HUES64 (cell line): ENCODE measurements at regions not wholly inside any gene's neighbourhood (a gene's known extent, or its start where the extent isn't known, plus 50 kb on each side); places are given as distances from the start of the nearest gene placed in this dataset.

Experiments used
- H3K27ac ChIP-seq: 2 replicates; pipeline ENCODE4 v1.7.0; 2013; ENCODE audit warnings: low read depth, low read length, inconsistent platforms
- H3K27me3 ChIP-seq: 2 replicates; pipeline ENCODE4 v1.6.1; 2013; ENCODE audit warnings: mild to moderate bottlenecking, low read length; ENCODE audit not compliant: insufficient read depth
- H3K36me3 ChIP-seq: 2 replicates; pipeline ENCODE4 v1.6.1; 2013; ENCODE audit warnings: mild to moderate bottlenecking, low read length; ENCODE audit not compliant: insufficient read depth
- H3K4me1 ChIP-seq: 2 replicates; pipeline ENCODE4 v1.6.1; 2013; ENCODE audit warnings: mild to moderate bottlenecking, low read length, moderate library complexity; ENCODE audit not compliant: insufficient read depth
- H3K4me3 ChIP-seq: 2 replicates; pipeline ENCODE4 v1.5.1; 2013; ENCODE audit warnings: mild to moderate bottlenecking, low read length, moderate library complexity
- H3K9ac ChIP-seq: 2 replicates; pipeline ENCODE4 v1.6.1; 2013; ENCODE audit warnings: mild to moderate bottlenecking, low read depth, low read length
- H3K9me3 ChIP-seq: 2 replicates; pipeline ENCODE4 v1.6.1; 2013; ENCODE audit warnings: low read depth, low read length; ENCODE audit not compliant: insufficient read depth
- WGBS: fragments of 150-250, 120-280 bp; methylation state at CpG from one replicate; pipeline ENCODE4 v1.1.7; 2013; ENCODE audit warnings: missing lambda C conversion rate; 5-methylcytosine and 5-hydroxymethylcytosine counted together

DNA sequence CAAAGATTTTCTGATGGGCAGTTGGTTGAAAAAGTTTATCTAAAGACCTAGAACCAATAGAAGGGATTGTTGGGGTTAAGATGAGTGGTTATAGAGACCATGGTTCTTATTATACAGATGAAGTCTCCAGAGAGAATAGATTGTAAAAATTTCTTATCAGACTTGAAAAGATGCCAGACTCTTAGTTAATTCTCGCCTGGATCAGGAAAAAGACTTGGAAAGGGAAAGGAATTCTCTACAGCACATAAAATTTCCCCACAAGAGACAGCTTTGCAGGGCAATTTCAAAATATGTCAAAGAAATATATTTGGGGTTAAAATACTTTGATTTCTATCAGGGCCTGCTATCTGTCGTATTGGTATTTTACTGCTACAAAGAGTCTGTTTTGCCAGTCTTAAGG lies 582.6 kb downstream of the UTRN start:
- WGBS: 84% methylated on average over 1 of the region's 2 CpGs
- Histone ChIP-seq H3K9ac (no peak overlapping the region), H3K36me3 (no peaks in the 10 kb centered on the region), H3K9me3 (peaks cover 20% of the 10 kb centered on the region), H3K27ac (no peak overlapping the region), H3K4me3 (no peak overlapping the region), H3K27me3 (no peaks in the 10 kb centered on the region), H3K4me1 (peaks cover 15% of the 10 kb centered on the region)

DNA sequence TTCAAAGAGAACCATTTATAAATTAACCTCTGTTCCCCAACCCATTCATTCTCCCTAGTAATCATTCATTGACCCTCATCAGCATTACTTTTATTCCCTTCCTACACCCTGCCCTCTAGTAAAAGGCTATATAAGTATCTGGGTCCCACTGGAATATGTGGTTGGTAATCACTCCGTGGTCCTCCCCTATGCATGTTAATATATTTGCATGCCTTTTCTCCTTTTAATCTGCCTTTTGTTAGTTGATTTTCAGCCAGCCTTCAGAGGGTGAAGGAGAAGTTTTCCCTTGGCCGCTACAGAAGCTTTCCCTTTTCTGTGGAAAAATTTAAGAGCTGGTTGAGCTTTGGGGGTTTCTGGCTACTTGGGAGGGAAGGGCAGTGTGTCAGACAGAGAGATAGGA lies 585.6 kb downstream of the UTRN start:
- peaks cover 4% of the 10 kb centered on the region; the same call in 1 of the 2 replicates for H3K36me3 ChIP-seq
- H3K9me3 ChIP-seq: peaks cover 14% of the 10 kb centered on the region
- 27% methylated on average over 1 of the region's 2 CpGs for WGBS
- no peaks in the 10 kb centered on the region for H3K27me3 ChIP-seq
- peaks cover 17% of the 10 kb centered on the region for H3K4me1 ChIP-seq
- peak overlapping the region; percentile 45; the same call in 1 of the 2 replicates for H3K27ac ChIP-seq
- H3K4me3 ChIP-seq: no peak overlapping the region
- no peak overlapping the region for H3K9ac ChIP-seq

DNA sequence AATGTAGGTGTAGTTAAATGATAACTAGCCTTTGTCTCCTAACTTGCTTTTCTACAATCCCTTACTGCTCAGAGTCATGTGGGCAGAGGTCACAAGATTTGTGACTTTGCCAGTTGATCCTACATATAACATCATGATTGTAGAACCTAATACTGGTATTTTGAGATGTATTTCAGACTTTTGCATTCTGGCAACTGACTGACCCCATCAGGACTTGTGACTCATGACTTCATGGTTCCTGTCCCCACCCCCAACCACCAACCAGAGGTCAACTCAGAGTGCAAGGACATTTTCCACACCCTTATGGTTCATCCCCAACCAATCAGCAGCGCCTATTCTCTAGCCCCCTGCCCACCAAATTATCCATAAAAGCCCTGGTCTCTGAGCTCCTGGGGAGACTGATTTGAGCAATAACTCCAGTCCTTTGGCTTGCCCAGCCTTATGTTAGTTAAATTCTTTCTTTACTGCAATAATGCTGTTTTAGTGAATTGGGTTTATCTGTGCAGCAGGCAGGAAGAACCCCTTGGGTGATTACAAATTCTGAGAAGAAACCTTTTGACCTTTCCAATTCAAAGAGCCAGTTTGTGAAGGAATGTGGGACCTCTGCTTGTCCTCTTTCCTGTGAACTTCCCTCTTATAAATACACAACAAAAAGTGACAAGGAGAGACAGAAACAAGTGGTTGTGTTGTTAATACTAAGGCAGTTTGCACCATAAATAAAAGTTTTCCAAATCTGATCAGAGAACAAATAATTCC lies 588.7 kb downstream of the UTRN start:
- Histone ChIP-seq H3K9me3 (peaks cover 14% of the 10 kb centered on the region), H3K27ac (no peak overlapping the region), H3K36me3 (peaks cover 4% of the 10 kb centered on the region; the same call in 1 of the 2 replicates), H3K9ac (no peak overlapping the region), H3K4me1 (peaks cover 12% of the 10 kb centered on the region; the same call in 1 of the 2 replicates), H3K27me3 (no peaks in the 10 kb centered on the region), H3K4me3 (no peak overlapping the region)
- WGBS: 95% methylated on average over 1 of the region's 1 CpG

DNA sequence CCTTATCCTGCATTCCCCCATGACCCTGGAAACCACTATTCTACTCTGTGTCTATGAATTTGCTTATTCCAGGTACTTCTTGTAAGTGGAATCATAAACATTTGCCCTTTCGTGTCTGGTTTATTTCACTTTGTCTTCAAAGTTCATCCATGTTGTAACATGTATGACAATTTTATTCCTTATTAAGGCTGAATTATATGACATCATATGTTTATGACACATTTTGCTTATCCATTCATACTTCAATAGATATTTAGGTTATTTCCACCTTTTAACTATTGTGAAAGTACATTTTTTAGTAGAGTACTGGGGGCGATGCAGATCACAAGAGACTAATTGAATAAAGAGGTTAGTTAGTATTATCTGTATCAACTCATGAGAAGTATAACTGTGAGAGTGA lies 591.6 kb downstream of the UTRN start:
- Histone ChIP-seq H3K9ac (no peak overlapping the region), H3K9me3 (peaks cover 14% of the 10 kb centered on the region), H3K27me3 (no peaks in the 10 kb centered on the region), H3K4me1 (0 out of 2 replicates have a peak, but pooled peaks cover 2% of the 10 kb centered on the region), H3K4me3 (no peak overlapping the region), H3K27ac (no peak overlapping the region), H3K36me3 (peaks cover 4% of the 10 kb centered on the region; the same call in 1 of the 2 replicates)
- 94% methylated on average over 1 of the region's 2 CpGs for WGBS

DNA sequence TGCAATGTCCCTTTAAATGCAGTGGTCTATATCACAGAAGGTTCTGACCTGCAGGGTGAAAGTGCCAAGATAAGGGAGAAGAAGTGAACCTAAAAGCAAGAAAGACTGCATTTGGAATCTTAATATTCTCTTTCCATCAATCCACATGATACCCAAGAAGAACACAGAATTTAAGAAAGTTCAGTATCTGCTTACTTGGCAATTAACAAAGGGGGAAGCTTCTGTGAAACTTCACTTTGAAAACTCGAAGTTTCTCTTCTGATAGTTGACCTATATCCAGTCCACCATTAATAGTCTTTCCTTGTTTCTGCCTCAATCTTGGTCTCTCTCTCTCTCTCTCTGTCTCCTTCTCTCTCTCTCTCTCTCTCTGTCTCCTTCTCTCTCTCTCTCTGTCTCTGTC lies 592.0 kb downstream of the UTRN start:
- 0 out of 2 replicates have a peak, but pooled peaks cover 2% of the 10 kb centered on the region for H3K4me1 ChIP-seq
- peaks cover 14% of the 10 kb centered on the region for H3K9me3 ChIP-seq
- no peak overlapping the region for H3K27ac ChIP-seq
- H3K27me3 ChIP-seq: no peaks in the 10 kb centered on the region
- no peak overlapping the region for H3K4me3 ChIP-seq
- 92% methylated on average over 1 of the region's 1 CpG for WGBS
- peaks cover 4% of the 10 kb centered on the region; the same call in 1 of the 2 replicates for H3K36me3 ChIP-seq
- H3K9ac ChIP-seq: no peak overlapping the region

DNA sequence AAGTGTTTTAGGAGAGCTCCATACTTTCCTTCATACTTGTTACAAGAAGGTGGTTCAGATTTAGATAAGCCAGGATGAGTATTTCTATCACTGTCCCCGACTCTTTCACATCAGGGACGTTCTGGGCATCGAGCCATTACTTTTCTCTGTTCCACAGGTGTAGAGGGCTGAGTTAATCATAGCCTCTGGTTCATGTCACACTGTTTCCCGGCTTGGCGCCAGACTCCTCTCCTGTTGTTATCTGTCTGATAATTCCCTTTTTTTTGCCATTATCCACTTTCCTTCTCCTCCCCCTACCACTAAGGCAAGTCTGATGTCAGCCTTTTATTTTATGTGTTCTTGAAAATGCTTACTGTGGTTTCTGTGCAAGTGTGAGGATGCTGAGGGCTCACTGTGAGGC lies 593.4 kb downstream of the UTRN start:
- Histone ChIP-seq H3K9ac (no peak overlapping the region), H3K4me3 (no peak overlapping the region), H3K4me1 (0 out of 2 replicates have a peak, but pooled peaks cover 2% of the 10 kb centered on the region), H3K27ac (no peak overlapping the region), H3K27me3 (no peaks in the 10 kb centered on the region), H3K36me3 (no peaks in the 10 kb centered on the region; the same call in 1 of the 2 replicates), H3K9me3 (peaks cover 7% of the 10 kb centered on the region)
- 91% methylated on average over 5 of the region's 5 CpGs for WGBS

DNA sequence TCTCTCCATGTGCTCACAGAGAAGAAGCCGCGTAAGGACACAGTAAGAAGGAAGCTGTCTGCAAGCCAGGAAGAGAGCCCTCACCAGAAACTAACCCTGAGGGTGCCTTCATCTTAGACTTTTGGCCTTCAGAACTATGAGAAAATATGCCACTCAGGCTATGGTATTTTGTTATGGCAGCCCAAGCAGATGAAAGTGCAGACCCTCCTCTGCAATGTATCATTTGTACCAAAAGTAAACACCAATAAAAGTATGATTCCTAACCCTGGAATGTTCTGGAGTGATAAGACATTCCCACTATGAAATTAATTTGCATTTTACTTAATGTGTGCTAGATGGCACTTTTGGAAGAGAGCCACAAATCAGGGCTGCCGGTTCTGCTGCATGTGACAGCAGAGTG lies 594.3 kb downstream of the UTRN start:
- Histone ChIP-seq H3K9ac (no peak overlapping the region), H3K4me1 (no peaks in the 10 kb centered on the region), H3K36me3 (no peaks in the 10 kb centered on the region), H3K4me3 (no peak overlapping the region), H3K9me3 (no peaks in the 10 kb centered on the region), H3K27ac (no peak overlapping the region), H3K27me3 (no peaks in the 10 kb centered on the region)
- 88% methylated on average over 3 of the region's 3 CpGs for WGBS

DNA sequence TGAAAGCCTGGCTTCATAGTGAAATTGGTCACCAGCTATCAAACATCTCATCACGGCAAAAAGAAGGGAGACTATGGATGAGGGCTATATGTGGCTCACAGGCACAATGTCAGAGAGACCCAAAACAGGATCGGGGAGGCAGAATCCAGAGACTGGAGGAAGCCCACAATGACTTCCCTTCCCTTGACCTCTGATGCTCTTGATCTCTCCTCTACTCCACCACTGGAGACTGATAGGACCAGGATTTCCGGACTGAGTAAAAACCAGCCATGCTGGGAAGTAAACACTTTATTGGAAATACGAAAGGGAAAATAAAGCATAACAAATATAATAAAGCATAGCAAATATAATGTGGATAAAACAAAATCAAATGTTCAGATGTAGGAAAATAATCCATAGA lies 597.3 kb downstream of the UTRN start:
- whole genome bisulfite sequencing: 97% methylated on average over 3 of the region's 4 CpGs

DNA sequence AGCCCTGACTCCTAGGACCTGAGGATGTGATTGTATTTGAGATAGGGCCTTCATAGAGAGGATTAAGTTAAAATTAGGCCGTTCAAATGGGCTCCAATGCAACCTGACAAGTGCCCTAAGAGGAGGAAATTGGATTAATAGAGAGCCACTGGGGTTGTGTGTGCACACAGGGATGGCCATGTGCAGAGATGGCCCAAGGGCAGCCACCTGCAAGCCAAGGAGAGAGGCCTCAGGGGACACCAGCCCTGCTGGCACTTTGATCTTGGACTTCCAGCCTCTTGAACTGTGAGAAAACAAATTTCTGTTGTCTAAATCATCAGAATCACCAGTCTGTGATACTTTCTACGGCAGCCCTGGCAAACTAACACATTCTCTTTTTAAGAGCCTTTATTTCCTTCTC lies 598.8 kb downstream of the UTRN start:
- Histone ChIP-seq H3K9me3 (no peaks in the 10 kb centered on the region), H3K4me3 (no peak overlapping the region), H3K4me1 (no peaks in the 10 kb centered on the region), H3K9ac (no peak overlapping the region), H3K27me3 (no peaks in the 10 kb centered on the region), H3K27ac (no peak overlapping the region), H3K36me3 (no peaks in the 10 kb centered on the region)
- 89% methylated on average over 2 of the region's 2 CpGs for WGBS

More for the DNA sequence above, 597.3 kb downstream of the UTRN start:
- Histone ChIP-seq H3K27me3 (no peaks in the 10 kb centered on the region), H3K9me3 (no peaks in the 10 kb centered on the region), H3K36me3 (no peaks in the 10 kb centered on the region), H3K27ac (no peak overlapping the region), H3K4me1 (no peaks in the 10 kb centered on the region), H3K9ac (no peak overlapping the region), H3K4me3 (no peak overlapping the region)

DNA sequence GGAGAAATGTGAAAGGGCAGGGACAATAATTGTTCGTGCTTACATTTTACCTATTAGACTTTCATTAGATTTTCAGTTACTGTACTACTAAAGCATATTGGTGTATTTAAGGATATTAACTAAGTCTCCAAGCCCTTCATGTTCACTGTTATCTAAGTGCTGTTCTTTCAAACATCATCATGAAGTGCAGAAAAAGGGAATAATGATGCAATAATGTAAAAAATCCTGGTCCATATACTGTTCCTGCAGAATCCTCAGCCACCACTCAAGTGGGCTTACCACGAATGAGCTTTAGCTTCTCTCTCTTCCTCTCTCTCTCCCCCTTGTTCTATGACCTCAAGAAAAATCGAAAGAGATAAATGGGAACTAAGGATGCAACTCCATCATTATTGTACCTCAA lies 600.7 kb downstream of the UTRN start:
- H3K27me3 ChIP-seq: no peaks in the 10 kb centered on the region
- 93% methylated on average over 2 of the region's 3 CpGs for WGBS
- no peak overlapping the region for H3K27ac ChIP-seq
- H3K4me3 ChIP-seq: no peak overlapping the region
- no peaks in the 10 kb centered on the region for H3K9me3 ChIP-seq
- H3K4me1 ChIP-seq: no peaks in the 10 kb centered on the region
- no peaks in the 10 kb centered on the region for H3K36me3 ChIP-seq
- no peak overlapping the region for H3K9ac ChIP-seq

DNA sequence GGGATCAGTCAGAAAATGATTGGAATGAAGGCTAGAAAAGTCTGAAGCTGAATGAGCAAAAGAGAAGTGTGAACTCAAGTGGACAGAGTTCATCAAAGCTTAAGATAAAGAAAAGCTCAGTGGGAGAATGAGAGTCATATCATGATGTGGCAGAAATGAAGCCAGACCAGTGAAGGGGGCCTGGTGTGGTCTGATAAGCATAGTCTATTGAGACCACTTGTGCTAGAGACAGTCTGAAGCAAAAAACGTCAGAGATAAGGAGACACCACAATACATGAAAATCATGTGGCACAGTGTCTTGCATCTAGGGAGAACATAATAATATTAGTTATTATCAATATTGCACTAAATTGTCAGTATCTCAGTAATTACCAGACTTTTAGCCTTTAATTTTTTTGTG lies 601.5 kb downstream of the UTRN start:
- no peak overlapping the region for H3K27ac ChIP-seq
- H3K4me3 ChIP-seq: no peak overlapping the region
- no peaks in the 10 kb centered on the region for H3K4me1 ChIP-seq
- no peaks in the 10 kb centered on the region for H3K36me3 ChIP-seq
- no peaks in the 10 kb centered on the region for H3K27me3 ChIP-seq
- no peak overlapping the region for H3K9ac ChIP-seq
- WGBS: 86% methylated on average over 1 of the region's 1 CpG
- H3K9me3 ChIP-seq: no peaks in the 10 kb centered on the region
